Mesendoderm (in vitro differentiated cells): ENCODE measurements at regions not wholly inside any gene's neighbourhood (a gene's known extent, or its start where the extent isn't known, plus 50 kb on each side); places are given as distances from the start of the nearest gene placed in this dataset.
"Not testable (repeated sequence)": the region's sequence is repeated elsewhere in the genome, so short reads cannot be mapped to it uniquely, and the experiment has no call there.

Experiments
- DNase-seq: peaks from one replicate; pipeline ENCODE4 v3.0.0; 2013
- H2AK5ac ChIP-seq: 2 replicates; pipeline ENCODE4 v1.6.1; 2013; ENCODE audit warnings: low read length, inconsistent platforms
- H2BK120ac ChIP-seq: 2 replicates; pipeline ENCODE4 v1.6.1; 2013; ENCODE audit warnings: low read depth, mild to moderate bottlenecking, low read length, moderate library complexity, mixed read lengths
- H2BK15ac ChIP-seq: replicated peaks from 2 replicates; pipeline ENCODE4 v1.6.1; 2013; ENCODE audit warnings: low read depth, mild to moderate bottlenecking, moderate library complexity
- H2BK5ac ChIP-seq: 2 replicates; pipeline ENCODE4 v1.6.1; 2013; ENCODE audit warnings: low read length, inconsistent platforms
- H3K18ac ChIP-seq: 2 replicates; pipeline ENCODE4 v1.6.1; 2013; ENCODE audit warnings: mild to moderate bottlenecking, low read length, mixed read lengths
- H3K23ac ChIP-seq: one replicate; pipeline ENCODE4 v1.6.1; 2013; ENCODE audit warnings: low read length
- H3K27ac ChIP-seq: 2 replicates; pipeline ENCODE4 v1.5.1; 2013; ENCODE audit warnings: low read depth, mild to moderate bottlenecking, inconsistent platforms, low read length, moderate library complexity
- H3K27me3 ChIP-seq: 2 replicates; pipeline ENCODE4 v1.6.1; 2013; ENCODE audit warnings: low read length, control low read depth, mild to moderate bottlenecking, inconsistent platforms; ENCODE audit not compliant: insufficient read depth, poor library complexity
- H3K36me3 ChIP-seq: 2 replicates; pipeline ENCODE4 v1.6.1; 2013; ENCODE audit warnings: low read length, inconsistent platforms; ENCODE audit not compliant: control insufficient read depth, insufficient read depth
- H3K4ac ChIP-seq: one replicate; pipeline ENCODE4 v1.6.1; 2013; ENCODE audit warnings: low read depth, mild to moderate bottlenecking, low read length, moderate library complexity
- H3K4me1 ChIP-seq: 2 replicates; pipeline ENCODE4 v1.6.1; 2013; ENCODE audit warnings: low read depth, low read length, inconsistent platforms; ENCODE audit not compliant: control insufficient read depth
- H3K4me2 ChIP-seq: 2 replicates; pipeline ENCODE4 v1.6.1; 2013; ENCODE audit warnings: low read length
- H3K4me3 ChIP-seq: 2 replicates; pipeline ENCODE4 v1.5.1; 2013; ENCODE audit warnings: mild to moderate bottlenecking, low read length
- H3K56ac ChIP-seq: one replicate; pipeline ENCODE4 v1.6.1; 2013; ENCODE audit warnings: low read length
- H3K79me1 ChIP-seq: 2 replicates; pipeline ENCODE4 v1.6.1; 2013; ENCODE audit warnings: low read length, inconsistent platforms
- H3K79me2 ChIP-seq: 2 replicates; pipeline ENCODE4 v1.6.1; 2013; ENCODE audit warnings: mild to moderate bottlenecking, low read length; ENCODE audit not compliant: control insufficient read depth, insufficient read depth
- H3K9ac ChIP-seq: 2 replicates; pipeline ENCODE4 v1.6.1; 2013; ENCODE audit warnings: low read length, inconsistent platforms
- H4K5ac ChIP-seq: one replicate; pipeline ENCODE4 v1.6.1; 2013; ENCODE audit warnings: low read length
- H4K8ac ChIP-seq: one replicate; pipeline ENCODE4 v1.6.1; 2013; ENCODE audit warnings: low read depth, mild to moderate bottlenecking, control low read depth, low read length, moderate library complexity
- WGBS: extraction: QIAGEN DNeasy Blood & Tissue Kit; methylation state at CpG from one replicate; pipeline ENCODE4 v1.1.7; 2013; ENCODE audit warnings: low lambda C conversion rate, missing lambda C conversion rate; ENCODE audit not compliant: insufficient coverage; ENCODE audit errors: extremely low coverage; 5-methylcytosine and 5-hydroxymethylcytosine counted together

DNA sequence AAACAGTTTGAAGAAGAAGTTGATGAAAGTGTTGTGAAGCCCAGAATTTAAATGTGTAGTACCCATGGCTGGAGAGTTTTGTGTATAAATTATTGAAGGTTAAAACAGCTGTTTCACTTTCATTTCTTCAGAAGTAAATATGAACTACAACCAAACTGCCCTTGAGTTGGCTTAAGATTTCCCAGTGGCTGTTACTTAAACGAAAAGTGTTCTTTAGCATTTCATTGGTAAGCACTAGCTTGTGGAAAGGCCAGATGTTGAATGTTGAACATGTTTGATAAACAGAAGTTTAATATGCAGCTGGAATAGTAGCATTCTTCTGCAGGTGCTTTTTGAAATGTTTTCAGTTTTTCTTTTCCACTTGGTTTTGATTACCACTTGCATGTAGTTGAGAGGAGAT, 83.2 kb upstream of the TNRC6B start:
- Histone ChIP-seq H3K79me1 (no peaks in the 10 kb centered on the region), H3K4me2 (no peak overlapping the region), H3K9ac (no peak overlapping the region), H3K56ac (no peak overlapping the region), H3K4me3 (no peak overlapping the region), H3K23ac (no peak overlapping the region), H2BK15ac (no peak overlapping the region), H3K79me2 (no peaks in the 10 kb centered on the region), H2BK5ac (no peak overlapping the region), H3K36me3 (no peaks in the 10 kb centered on the region), H3K27ac (no peak overlapping the region), H4K8ac (no peak overlapping the region), H3K27me3 (no peaks in the 10 kb centered on the region), H4K5ac (no peak overlapping the region), H2AK5ac (no peak overlapping the region), H3K4me1 (no peaks in the 10 kb centered on the region), H3K4ac (no peak overlapping the region), H3K18ac (no peak overlapping the region), H2BK120ac (no peak overlapping the region)
- no peak for DNase-seq
- WGBS, result no CpG with 5 or more reads among the region's 1 CpG

DNA sequence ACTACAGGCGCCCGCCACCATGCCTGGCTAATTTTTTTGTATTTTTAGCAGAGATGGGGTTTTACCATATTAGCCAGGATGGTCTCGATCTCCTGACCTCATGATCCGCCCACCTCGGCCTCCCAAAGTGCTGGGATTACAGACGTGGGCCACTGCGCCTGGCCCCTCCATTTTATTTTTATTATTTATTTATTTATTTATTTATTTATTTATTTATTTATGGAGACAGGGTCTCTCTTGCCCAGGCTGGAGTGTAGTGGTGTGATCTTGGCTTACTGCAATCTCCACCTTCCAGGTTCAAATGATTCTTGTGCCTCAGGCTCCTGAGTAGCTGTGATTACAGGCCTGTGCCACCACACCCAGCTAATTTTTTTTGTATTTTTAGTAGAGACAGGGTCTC, 77.8 kb upstream of the TNRC6B start:
- H2BK5ac ChIP-seq, H3K79me1 ChIP-seq, H3K36me3 ChIP-seq, H2AK5ac ChIP-seq, H2BK120ac ChIP-seq, H3K4me3 ChIP-seq, H3K23ac ChIP-seq, H3K4me2 ChIP-seq, H3K79me2 ChIP-seq, H4K8ac ChIP-seq, DNase-seq, H3K18ac ChIP-seq, H3K27ac ChIP-seq, H3K9ac ChIP-seq, H3K4me1 ChIP-seq, H3K27me3 ChIP-seq, H3K4ac ChIP-seq, H2BK15ac ChIP-seq, H4K5ac ChIP-seq, H3K56ac ChIP-seq: not testable (repeated sequence)
- no CpG with 5 or more reads among the region's 7 CpGs for WGBS

- no peak overlapping the region for H2AK5ac ChIP-seq
- H3K4me3 ChIP-seq, result no peak overlapping the region
- no peak overlapping the region for H3K4me2 ChIP-seq
- peaks cover 3% of the 10 kb centered on the region for H3K4me1 ChIP-seq
- no peaks in the 10 kb centered on the region for H3K79me1 ChIP-seq
- no peak overlapping the region for H4K5ac ChIP-seq
- no peak overlapping the region for H3K9ac ChIP-seq
- H3K79me2 ChIP-seq, result no peaks in the 10 kb centered on the region
- H3K27ac ChIP-seq, result no peak overlapping the region
- no peak overlapping the region for H4K8ac ChIP-seq
- H3K36me3 ChIP-seq, result no peaks in the 10 kb centered on the region
- no peak overlapping the region for H2BK15ac ChIP-seq
- H3K23ac ChIP-seq, result no peak overlapping the region
- DNase-seq, result no peak
- H3K27me3 ChIP-seq, result no peaks in the 10 kb centered on the region
- H2BK5ac ChIP-seq, result no peak overlapping the region
- H3K4ac ChIP-seq, result no peak overlapping the region
- no peak overlapping the region for H2BK120ac ChIP-seq
- H3K18ac ChIP-seq, result no peak overlapping the region
- no CpG with 5 or more reads among the region's 3 CpGs for WGBS
- no peak overlapping the region for H3K56ac ChIP-seq
These were observed 72.0 kb upstream of the TNRC6B start for GRCh38 chr22:40105755-40106154.

DNA sequence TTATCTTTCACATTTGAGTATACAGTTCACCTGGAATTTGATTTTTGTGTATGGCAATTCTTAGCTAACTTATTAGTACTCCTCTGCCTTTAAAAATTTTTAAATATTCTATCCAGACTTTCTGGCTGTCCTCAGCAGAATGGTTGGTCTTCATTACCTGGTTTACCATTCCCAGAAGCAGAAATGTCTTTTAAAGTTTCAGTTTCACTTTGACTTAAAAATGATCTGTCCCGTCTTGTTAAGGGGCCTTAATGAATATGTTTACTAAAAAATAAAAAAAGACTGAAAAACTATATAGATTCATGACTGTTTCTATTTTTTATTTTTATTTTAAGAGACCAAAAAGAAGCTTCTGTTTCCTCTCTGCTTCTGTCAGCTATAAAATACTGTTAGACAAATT, 70.5 kb upstream of the TNRC6B start:
- Histone ChIP-seq H2AK5ac (no peak overlapping the region), H3K23ac (no peak overlapping the region), H3K4ac (no peak overlapping the region), H4K8ac (no peak overlapping the region), H2BK5ac (no peak overlapping the region), H3K79me1 (no peaks in the 10 kb centered on the region), H4K5ac (no peak overlapping the region), H3K9ac (no peak overlapping the region), H3K4me3 (no peak overlapping the region), H3K27ac (no peak overlapping the region), H2BK15ac (no peak overlapping the region), H3K79me2 (no peaks in the 10 kb centered on the region), H3K4me2 (no peak overlapping the region), H3K36me3 (no peaks in the 10 kb centered on the region), H3K56ac (no peak overlapping the region), H3K27me3 (no peaks in the 10 kb centered on the region), H3K18ac (no peak overlapping the region), H2BK120ac (no peak overlapping the region), H3K4me1 (no peaks in the 10 kb centered on the region)
- WGBS, result no CpG with 5 or more reads among the region's 1 CpG
- DNase-seq, result no peak

DNA sequence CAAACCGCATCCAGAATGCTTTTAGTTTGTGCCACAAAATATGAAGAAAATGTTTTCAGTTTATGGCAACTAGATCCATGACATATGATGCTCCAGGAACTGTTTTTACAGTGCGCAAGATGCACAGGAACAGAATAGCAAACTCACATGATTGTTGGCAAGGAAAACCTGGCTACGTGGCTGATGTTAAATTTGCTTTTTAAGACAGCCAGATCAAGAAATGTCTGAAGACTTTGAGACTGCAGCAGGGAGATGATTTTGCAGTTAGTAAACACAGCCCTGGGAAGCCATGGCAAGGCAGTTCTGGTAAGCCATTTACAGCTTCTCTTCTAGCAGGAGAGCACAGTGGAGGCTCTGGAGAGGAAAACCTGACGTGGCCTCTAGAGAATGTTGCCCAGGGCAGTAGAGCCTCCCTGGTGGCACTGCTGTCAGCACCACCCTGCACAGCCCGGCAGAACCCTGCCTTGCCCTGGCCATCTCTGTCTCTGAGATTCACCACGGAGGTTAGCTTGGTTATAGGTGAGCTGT, 69.8 kb upstream of the TNRC6B start:
- Histone ChIP-seq H2BK120ac (no peak overlapping the region), H3K4ac (no peak overlapping the region), H3K56ac (no peak overlapping the region), H3K4me1 (no peaks in the 10 kb centered on the region), H3K9ac (no peak overlapping the region), H4K8ac (no peak overlapping the region), H3K27me3 (no peaks in the 10 kb centered on the region), H4K5ac (no peak overlapping the region), H3K18ac (no peak overlapping the region), H3K4me3 (no peak overlapping the region), H3K23ac (no peak overlapping the region), H2AK5ac (no peak overlapping the region), H2BK5ac (no peak overlapping the region), H3K79me2 (no peaks in the 10 kb centered on the region), H2BK15ac (no peak overlapping the region), H3K36me3 (no peaks in the 10 kb centered on the region), H3K4me2 (no peak overlapping the region), H3K79me1 (no peaks in the 10 kb centered on the region), H3K27ac (no peak overlapping the region)
- WGBS, result no CpG with 5 or more reads among the region's 6 CpGs
- DNase-seq, result peak; percentile 11

DNA sequence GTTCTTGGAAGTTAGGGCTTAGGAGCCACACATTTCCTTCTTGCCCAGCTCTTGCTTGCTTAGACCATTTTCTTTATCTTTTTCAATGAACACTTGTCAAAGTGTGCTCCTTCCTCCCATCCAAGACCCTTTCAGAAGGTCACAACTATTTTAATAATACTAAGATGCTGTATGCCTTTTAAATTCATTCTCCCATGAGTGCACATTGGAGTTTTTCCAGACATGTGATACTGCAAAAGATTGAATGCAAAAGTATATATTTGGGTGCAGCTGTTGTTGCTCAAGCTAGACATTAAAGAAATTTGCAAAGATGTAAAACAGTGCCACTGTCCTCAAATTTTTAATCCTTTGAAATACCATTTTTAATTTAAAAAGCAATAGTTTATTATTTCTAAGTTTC, 69.3 kb upstream of the TNRC6B start:
- no peak overlapping the region for H2BK15ac ChIP-seq
- no peak overlapping the region for H3K9ac ChIP-seq
- no peaks in the 10 kb centered on the region for H3K79me2 ChIP-seq
- H4K8ac ChIP-seq, result no peak overlapping the region
- no peaks in the 10 kb centered on the region for H3K4me1 ChIP-seq
- H2BK120ac ChIP-seq, result no peak overlapping the region
- H3K56ac ChIP-seq, result no peak overlapping the region
- no peaks in the 10 kb centered on the region for H3K79me1 ChIP-seq
- H3K4ac ChIP-seq, result no peak overlapping the region
- no peak overlapping the region for H2BK5ac ChIP-seq
- H3K27me3 ChIP-seq, result no peaks in the 10 kb centered on the region
- no peak for DNase-seq
- H2AK5ac ChIP-seq, result no peak overlapping the region
- H3K4me3 ChIP-seq, result no peak overlapping the region
- no peaks in the 10 kb centered on the region for H3K36me3 ChIP-seq
- H3K27ac ChIP-seq, result no peak overlapping the region
- H4K5ac ChIP-seq, result no peak overlapping the region
- no peak overlapping the region for H3K4me2 ChIP-seq
- no peak overlapping the region for H3K23ac ChIP-seq
- H3K18ac ChIP-seq, result no peak overlapping the region
